Liver (tissue), 8 donors: ENCODE measurements at regions not wholly inside any gene's neighbourhood (a gene's known extent, or its start where the extent isn't known, plus 50 kb on each side); places are given as distances from the start of the nearest gene placed in this dataset.

Experiments used
- DNase-seq: peaks from one replicate; pipeline ENCODE4 v3.0.0-alpha.2; 2017; ENCODE audit warnings: low spot score
- H3K27ac ChIP-seq, 2 donors: one replicate each; pipeline ENCODE4 v1.7.0; 2013; ENCODE audit warnings: inconsistent platforms in 2 of 2, low read length in 2 of 2, control low read depth in 1 of 2, low read depth in 1 of 2, mild to moderate bottlenecking in 1 of 2
- H3K27me3 ChIP-seq, 4 donors: one replicate each; pipeline versions ENCODE4 v1.6.1 to v1.7.0; 2013; ENCODE audit warnings: low read length in 3 of 4, inconsistent platforms in 1 of 4, mild to moderate bottlenecking in 1 of 4, moderate library complexity in 1 of 4; ENCODE audit not compliant: control insufficient read depth in 4 of 4, insufficient read depth in 4 of 4
- H3K36me3 ChIP-seq, 4 donors: one replicate each; pipeline versions ENCODE4 v1.6.1 to v1.7.0; 2013; ENCODE audit warnings: low read length in 3 of 4, mild to moderate bottlenecking in 3 of 4, low read depth in 1 of 4, moderate library complexity in 1 of 4; ENCODE audit not compliant: control insufficient read depth in 4 of 4, insufficient read depth in 3 of 4
- H3K4me1 ChIP-seq, 4 donors: one replicate each; pipeline versions ENCODE4 v1.6.1 to v1.7.0; 2013; ENCODE audit warnings: low read length in 3 of 4, mild to moderate bottlenecking in 3 of 4, moderate library complexity in 1 of 4; ENCODE audit not compliant: control insufficient read depth in 4 of 4, insufficient read depth in 4 of 4
- H3K4me3 ChIP-seq, 3 donors: one replicate each; pipeline versions ENCODE4 v1.6.1 to v1.7.0; 2013; ENCODE audit warnings: low read length in 3 of 3, control low read depth in 1 of 3, low read depth in 1 of 3, mild to moderate bottlenecking in 1 of 3
- H3K9ac ChIP-seq, 2 donors: one replicate each; pipeline ENCODE4 v1.7.0; 2013; ENCODE audit warnings: low read length in 2 of 2, mild to moderate bottlenecking in 2 of 2, moderate library complexity in 2 of 2, control low read depth in 1 of 2, low read depth in 1 of 2
- H3K9me3 ChIP-seq, 4 donors: one replicate each; pipeline versions ENCODE4 v1.6.1 to v1.7.0; 2013; ENCODE audit warnings: low read length in 3 of 4; ENCODE audit not compliant: control insufficient read depth in 4 of 4
- ATF3 ChIP-seq: IDR thresholded peaks from 2 replicates; pipeline ENCODE4 v1.6.1; 2016; ENCODE audit warnings: antibody characterized with exemption
- CTCF ChIP-seq: fragments of 150-350 bp; IDR thresholded peaks from 2 replicates; pipeline ENCODE4 v1.5.1; 2017; ENCODE audit warnings: improper control_type of control experiment, low read depth, low read length; ENCODE audit not compliant: missing input control
- EGR1 ChIP-seq, 2 donors: IDR thresholded peaks; 2 replicates each; pipeline ENCODE4 v1.6.1; 2016 to 2018; ENCODE audit warnings: antibody characterized with exemption in 2 of 2, low read depth in 2 of 2
- FOXA1 ChIP-seq: IDR thresholded peaks from 2 replicates; pipeline ENCODE4 v1.6.1; 2016; ENCODE audit warnings: antibody characterized with exemption
- FOXA2 ChIP-seq: IDR thresholded peaks from 2 replicates; pipeline ENCODE4 v1.6.1; 2016; ENCODE audit warnings: antibody characterized with exemption
- GABPA ChIP-seq, 2 donors: IDR thresholded peaks in 1 of 2; conservative IDR thresholded peaks in 1 of 2; 2 replicates each; pipeline ENCODE4 v1.6.1; 2016; ENCODE audit warnings: antibody characterized with exemption in 2 of 2, mild to moderate bottlenecking in 1 of 2, moderate library complexity in 1 of 2
- HNF4A ChIP-seq, 2 donors: conservative IDR thresholded peaks; 2 replicates each; pipeline ENCODE4 v1.6.1; 2016; ENCODE audit warnings: antibody characterized with exemption in 2 of 2, mild to moderate bottlenecking in 2 of 2
- HNF4G ChIP-seq: IDR thresholded peaks from 2 replicates; pipeline ENCODE4 v1.6.1; 2016; ENCODE audit warnings: antibody characterized with exemption
- JUND ChIP-seq, 2 donors: IDR thresholded peaks; 2 replicates each; pipeline ENCODE4 v1.6.1; 2016; ENCODE audit warnings: antibody characterized with exemption in 2 of 2
- MAX ChIP-seq: IDR thresholded peaks from 2 replicates; pipeline ENCODE4 v1.6.1; 2016; ENCODE audit warnings: antibody characterized with exemption
- NR2F2 ChIP-seq: IDR thresholded peaks from 2 replicates; pipeline ENCODE4 v1.6.1; 2016; ENCODE audit warnings: antibody characterized with exemption
- RAD21 ChIP-seq, 2 donors: IDR thresholded peaks; 2 replicates each; pipeline ENCODE4 v1.6.1; 2016; ENCODE audit warnings: antibody characterized with exemption in 2 of 2, mild to moderate bottlenecking in 2 of 2
- REST ChIP-seq: IDR thresholded peaks from 2 replicates; pipeline ENCODE4 v1.6.1; 2016; ENCODE audit warnings: antibody characterized with exemption, mild to moderate bottlenecking
- RXRA ChIP-seq, 2 donors: IDR thresholded peaks; 2 replicates each; pipeline ENCODE4 v1.6.1; 2017 to 2018; ENCODE audit warnings: antibody characterized with exemption in 2 of 2, mild to moderate bottlenecking in 1 of 2
- SP1 ChIP-seq: IDR thresholded peaks from 2 replicates; pipeline ENCODE4 v1.6.1; 2018; ENCODE audit warnings: antibody characterized with exemption, mild to moderate bottlenecking
- TAF1 ChIP-seq: conservative IDR thresholded peaks from 2 replicates; pipeline ENCODE4 v1.6.1; 2016; ENCODE audit warnings: antibody characterized with exemption, mild to moderate bottlenecking
- YY1 ChIP-seq: IDR thresholded peaks from 2 replicates; pipeline ENCODE4 v1.6.1; 2016; ENCODE audit warnings: antibody characterized with exemption, mild to moderate bottlenecking
- ZBTB33 ChIP-seq: IDR thresholded peaks from 2 replicates; pipeline ENCODE4 v1.6.1; 2016; ENCODE audit warnings: antibody characterized with exemption
- WGBS: extraction: QIAGEN DNeasy Blood & Tissue Kit; methylation state at CpG from one replicate; pipeline ENCODE4 v1.1.7; 2013; 5-methylcytosine and 5-hydroxymethylcytosine counted together
- donor health status: healthy.
- donor health status: healthy.
- donor health status: healthy.
- donor health status: healthy.
- donor health status: healthy.

GRCh38 chr21:16873176-16873575, 639.7 kb upstream of the CXADR start:
- no peaks in the 10 kb centered on the region for H3K36me3 ChIP-seq
- no peaks in the 10 kb centered on the region for H3K4me1 ChIP-seq
- no peak overlapping the region for H3K27ac ChIP-seq
- H3K27me3 ChIP-seq = no peaks in the 10 kb centered on the region
- H3K4me3 ChIP-seq = no peak overlapping the region
- no peaks in the 10 kb centered on the region for H3K9me3 ChIP-seq
- no peak overlapping the region for H3K9ac ChIP-seq
- TF ChIP-seq ATF3 (no peak), CTCF (no peak), FOXA1 (no peak), REST (no peak), RAD21 (IDR thresholded peaks at IDR 0.05) (no peak), ZBTB33 (no peak), TAF1 (no peak), SP1 (no peak), HNF4G (no peak), GABPA (IDR thresholded peaks at IDR 0.05 in 1 of 2, conservative IDR thresholded peaks at IDR 0.05 in 1 of 2) (no peak), FOXA2 (no peak), NR2F2 (no peak), RXRA (IDR thresholded peaks at IDR 0.05) (no peak), JUND (IDR thresholded peaks at IDR 0.05) (no peak), HNF4A (conservative IDR thresholded peaks at IDR 0.05) (no peak), YY1 (no peak), MAX (no peak), EGR1 (IDR thresholded peaks at IDR 0.05; ENCODE audit: low read depth in 2 of 2) (no peak)
- 91% methylated on average over 2 of the region's 2 CpGs for WGBS
- DNase-seq = no peak

GRCh38 chr21:16873596-16873995, 639.2 kb upstream of the CXADR start:
- Histone ChIP-seq H3K27me3 (no peaks in the 10 kb centered on the region), H3K4me3 (no peak overlapping the region), H3K36me3 (no peaks in the 10 kb centered on the region), H3K27ac (no peak overlapping the region), H3K9ac (no peak overlapping the region), H3K9me3 (no peaks in the 10 kb centered on the region), H3K4me1 (no peaks in the 10 kb centered on the region)
- 87% methylated on average over 1 of the region's 1 CpG for WGBS
- DNase-seq = no peak
- TF ChIP-seq REST = no peak
- TF ChIP-seq RAD21 (IDR thresholded peaks at IDR 0.05) = no peak
- no peak for TF ChIP-seq FOXA1
- no peak for TF ChIP-seq FOXA2
- no peak for TF ChIP-seq CTCF
- TF ChIP-seq RXRA (IDR thresholded peaks at IDR 0.05) = no peak
- no peak for TF ChIP-seq EGR1 (IDR thresholded peaks at IDR 0.05; ENCODE audit: low read depth in 2 of 2)
- no peak for TF ChIP-seq JUND (IDR thresholded peaks at IDR 0.05)
- TF ChIP-seq HNF4G = no peak
- TF ChIP-seq GABPA (IDR thresholded peaks at IDR 0.05 in 1 of 2, conservative IDR thresholded peaks at IDR 0.05 in 1 of 2) = no peak
- TF ChIP-seq TAF1 = no peak
